HG03442 (cell line): ENCODE measurements at regions not wholly inside any gene's neighbourhood (a gene's known extent, or its start where the extent isn't known, plus 50 kb on each side); places are given as distances from the start of the nearest gene placed in this dataset.
"Not testable (repeated sequence)": the region's sequence is repeated elsewhere in the genome, so short reads cannot be mapped to it uniquely, and the experiment has no call there.

Experiments
- ATAC-seq: cut with Tn5 transposase; IDR thresholded peaks from one replicate; pipeline ENCODE4 v1.9.1; 2021; ENCODE audit warnings: mild to moderate bottlenecking, moderate library complexity; ENCODE audit not compliant: unreplicated experiment

- ATAC-seq: no peak
These were observed 1112.3 kb downstream of the DSC3 start for GRCh38 chr18:29930231-29930630.

- ATAC-seq: no peak
These were observed 1114.5 kb downstream of the DSC3 start for GRCh38 chr18:29928081-29928480.

- no peak for ATAC-seq
These were observed 1117.0 kb downstream of the DSC3 start for GRCh38 chr18:29925566-29925965.

- ATAC-seq: no peak
These were observed 1130.2 kb downstream of the DSC3 start for GRCh38 chr18:29912351-29912750.

- ATAC-seq: no peak
These were observed 1149.5 kb downstream of the DSC3 start for GRCh38 chr18:29892960-29893558.

GRCh38 chr18:29883114-29883513 lies 1159.4 kb downstream of the DSC3 start:
- ATAC-seq: no peak

- ATAC-seq: no peak
These were observed 1159.9 kb downstream of the DSC3 start for GRCh38 chr18:29882620-29883019.

GRCh38 chr18:29879763-29880162 lies 1162.8 kb downstream of the DSC3 start:
- ATAC-seq: no peak

- no peak for ATAC-seq
These were observed 1167.9 kb downstream of the DSC3 start for GRCh38 chr18:29874519-29875098.

GRCh38 chr18:29873211-29873610 lies 1169.3 kb downstream of the DSC3 start:
- no peak for ATAC-seq

- ATAC-seq: no peak
These were observed 1171.3 kb downstream of the DSC3 start for GRCh38 chr18:29871246-29871645.

- no peak for ATAC-seq
These were observed 1179.7 kb downstream of the DSC3 start for GRCh38 chr18:29862824-29863223.

- no peak for ATAC-seq
These were observed 1186.9 kb downstream of the DSC3 start for GRCh38 chr18:29855637-29856036.

GRCh38 chr18:29853126-29853525 lies 1189.4 kb downstream of the DSC3 start:
- no peak for ATAC-seq

- no peak for ATAC-seq
These were observed 1193.4 kb downstream of the DSC3 start for GRCh38 chr18:29849144-29849543.

- no peak for ATAC-seq
These were observed 1200.9 kb downstream of the DSC3 start for GRCh38 chr18:29841631-29842030.

- ATAC-seq: no peak
These were observed 1202.5 kb downstream of the DSC3 start for GRCh38 chr18:29840089-29840488.

- ATAC-seq: not testable (repeated sequence)
These were observed 1203.6 kb downstream of the DSC3 start for GRCh38 chr18:29838961-29839360.

- ATAC-seq: no peak
These were observed 1204.0 kb downstream of the DSC3 start for GRCh38 chr18:29838556-29838955.

- ATAC-seq: no peak
These were observed 1218.9 kb downstream of the DSC3 start for GRCh38 chr18:29823671-29824070.

GRCh38 chr18:29821544-29821943 lies 1221.0 kb downstream of the DSC3 start:
- ATAC-seq: no peak

- no peak for ATAC-seq
These were observed 1231.0 kb downstream of the DSC3 start for GRCh38 chr18:29811519-29811918.

- ATAC-seq: no peak
These were observed 1261.7 kb downstream of the DSC3 start for GRCh38 chr18:29780816-29781215.
